ENCODE measurements at regions not wholly inside any gene's neighbourhood (a gene's known extent, or its start where the extent isn't known, plus 50 kb on each side); places are given as distances from the start of the nearest gene placed in this dataset.

DNA sequence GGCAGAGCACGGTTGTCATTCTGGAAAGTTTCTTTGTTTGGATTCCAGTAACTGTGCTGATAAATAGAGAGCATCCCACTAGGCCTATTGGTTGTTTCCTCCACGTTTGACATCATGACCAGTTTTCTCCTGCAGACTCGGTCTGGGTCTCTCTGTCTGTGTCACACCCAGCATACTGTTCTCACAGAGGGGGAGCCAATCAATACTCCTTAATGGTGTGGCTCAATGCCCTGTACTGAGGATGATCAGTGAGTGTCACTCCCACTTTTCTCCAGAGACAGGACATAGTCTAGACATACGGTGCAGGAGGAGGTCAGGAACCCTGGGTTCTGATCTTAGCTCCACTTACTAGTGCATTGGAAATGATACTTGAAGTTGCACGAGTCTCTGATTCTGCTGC is 88.2 kb upstream of the BLID start:
- TF ChIP-seq, protein P1, sequence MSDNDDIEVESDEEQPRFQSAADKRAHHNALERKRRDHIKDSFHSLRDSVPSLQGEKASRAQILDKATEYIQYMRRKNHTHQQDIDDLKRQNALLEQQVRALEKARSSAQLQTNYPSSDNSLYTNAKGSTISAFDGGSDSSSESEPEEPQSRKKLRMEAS (IDR thresholded peaks at IDR 0.05): no peak
- TF ChIP-seq POLR2A (IDR thresholded peaks at IDR 0.05; ENCODE audit: borderline replicate concordance, extremely low read depth, insufficient read depth, insufficient read length) (no peak), CEBPB (IDR thresholded peaks at IDR 0.05; ENCODE audit: low read depth) (no peak), POLR2AphosphoS5 (IDR thresholded peaks at IDR 0.05; ENCODE audit: low read depth, low read length) (no peak), ZFX (IDR thresholded peaks at IDR 0.05) (no peak)
- TF ChIP-seq, protein P2, sequence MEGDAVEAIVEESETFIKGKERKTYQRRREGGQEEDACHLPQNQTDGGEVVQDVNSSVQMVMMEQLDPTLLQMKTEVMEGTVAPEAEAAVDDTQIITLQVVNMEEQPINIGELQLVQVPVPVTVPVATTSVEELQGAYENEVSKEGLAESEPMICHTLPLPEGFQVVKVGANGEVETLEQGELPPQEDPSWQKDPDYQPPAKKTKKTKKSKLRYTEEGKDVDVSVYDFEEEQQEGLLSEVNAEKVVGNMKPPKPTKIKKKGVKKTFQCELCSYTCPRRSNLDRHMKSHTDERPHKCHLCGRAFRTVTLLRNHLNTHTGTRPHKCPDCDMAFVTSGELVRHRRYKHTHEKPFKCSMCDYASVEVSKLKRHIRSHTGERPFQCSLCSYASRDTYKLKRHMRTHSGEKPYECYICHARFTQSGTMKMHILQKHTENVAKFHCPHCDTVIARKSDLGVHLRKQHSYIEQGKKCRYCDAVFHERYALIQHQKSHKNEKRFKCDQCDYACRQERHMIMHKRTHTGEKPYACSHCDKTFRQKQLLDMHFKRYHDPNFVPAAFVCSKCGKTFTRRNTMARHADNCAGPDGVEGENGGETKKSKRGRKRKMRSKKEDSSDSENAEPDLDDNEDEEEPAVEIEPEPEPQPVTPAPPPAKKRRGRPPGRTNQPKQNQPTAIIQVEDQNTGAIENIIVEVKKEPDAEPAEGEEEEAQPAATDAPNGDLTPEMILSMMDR (IDR thresholded peaks at IDR 0.05 in 2 of 3, conservative IDR thresholded peaks at IDR 0.05 in 1 of 3; ENCODE audit: borderline replicate concordance in 1 of 3, insufficient read depth in 1 of 3, low read depth in 2 of 3, low read length in 2 of 3): no peak
- TF ChIP-seq, protein P3, sequence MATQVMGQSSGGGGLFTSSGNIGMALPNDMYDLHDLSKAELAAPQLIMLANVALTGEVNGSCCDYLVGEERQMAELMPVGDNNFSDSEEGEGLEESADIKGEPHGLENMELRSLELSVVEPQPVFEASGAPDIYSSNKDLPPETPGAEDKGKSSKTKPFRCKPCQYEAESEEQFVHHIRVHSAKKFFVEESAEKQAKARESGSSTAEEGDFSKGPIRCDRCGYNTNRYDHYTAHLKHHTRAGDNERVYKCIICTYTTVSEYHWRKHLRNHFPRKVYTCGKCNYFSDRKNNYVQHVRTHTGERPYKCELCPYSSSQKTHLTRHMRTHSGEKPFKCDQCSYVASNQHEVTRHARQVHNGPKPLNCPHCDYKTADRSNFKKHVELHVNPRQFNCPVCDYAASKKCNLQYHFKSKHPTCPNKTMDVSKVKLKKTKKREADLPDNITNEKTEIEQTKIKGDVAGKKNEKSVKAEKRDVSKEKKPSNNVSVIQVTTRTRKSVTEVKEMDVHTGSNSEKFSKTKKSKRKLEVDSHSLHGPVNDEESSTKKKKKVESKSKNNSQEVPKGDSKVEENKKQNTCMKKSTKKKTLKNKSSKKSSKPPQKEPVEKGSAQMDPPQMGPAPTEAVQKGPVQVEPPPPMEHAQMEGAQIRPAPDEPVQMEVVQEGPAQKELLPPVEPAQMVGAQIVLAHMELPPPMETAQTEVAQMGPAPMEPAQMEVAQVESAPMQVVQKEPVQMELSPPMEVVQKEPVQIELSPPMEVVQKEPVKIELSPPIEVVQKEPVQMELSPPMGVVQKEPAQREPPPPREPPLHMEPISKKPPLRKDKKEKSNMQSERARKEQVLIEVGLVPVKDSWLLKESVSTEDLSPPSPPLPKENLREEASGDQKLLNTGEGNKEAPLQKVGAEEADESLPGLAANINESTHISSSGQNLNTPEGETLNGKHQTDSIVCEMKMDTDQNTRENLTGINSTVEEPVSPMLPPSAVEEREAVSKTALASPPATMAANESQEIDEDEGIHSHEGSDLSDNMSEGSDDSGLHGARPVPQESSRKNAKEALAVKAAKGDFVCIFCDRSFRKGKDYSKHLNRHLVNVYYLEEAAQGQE (IDR thresholded peaks at IDR 0.05; ENCODE audit: low read depth): no peak

Data from HCT116 (cell line).